ENCODE measurements at regions not wholly inside any gene's neighbourhood (a gene's known extent, or its start where the extent isn't known, plus 50 kb on each side); places are given as distances from the start of the nearest gene placed in this dataset.

DNA sequence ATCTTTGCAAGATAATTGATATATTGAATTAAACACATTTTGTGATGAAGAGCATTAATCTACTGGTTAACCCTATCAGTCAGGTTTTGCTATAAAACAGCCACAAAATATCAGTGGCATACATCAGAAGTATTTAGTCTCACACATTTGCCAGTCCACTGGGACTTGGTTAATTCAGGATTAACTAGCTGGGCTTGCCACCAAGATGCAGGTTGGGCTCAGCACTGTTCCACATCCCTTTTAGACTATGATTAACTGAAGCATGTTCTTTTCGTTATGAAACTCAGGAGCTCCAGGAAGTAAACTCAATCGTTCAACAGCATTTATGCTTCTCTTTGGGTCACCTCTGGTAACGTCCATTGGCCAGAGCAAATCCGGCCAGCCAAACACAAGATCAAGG, 538.1 kb upstream of the HS3ST1 start:
- TF ChIP-seq, protein P1, sequence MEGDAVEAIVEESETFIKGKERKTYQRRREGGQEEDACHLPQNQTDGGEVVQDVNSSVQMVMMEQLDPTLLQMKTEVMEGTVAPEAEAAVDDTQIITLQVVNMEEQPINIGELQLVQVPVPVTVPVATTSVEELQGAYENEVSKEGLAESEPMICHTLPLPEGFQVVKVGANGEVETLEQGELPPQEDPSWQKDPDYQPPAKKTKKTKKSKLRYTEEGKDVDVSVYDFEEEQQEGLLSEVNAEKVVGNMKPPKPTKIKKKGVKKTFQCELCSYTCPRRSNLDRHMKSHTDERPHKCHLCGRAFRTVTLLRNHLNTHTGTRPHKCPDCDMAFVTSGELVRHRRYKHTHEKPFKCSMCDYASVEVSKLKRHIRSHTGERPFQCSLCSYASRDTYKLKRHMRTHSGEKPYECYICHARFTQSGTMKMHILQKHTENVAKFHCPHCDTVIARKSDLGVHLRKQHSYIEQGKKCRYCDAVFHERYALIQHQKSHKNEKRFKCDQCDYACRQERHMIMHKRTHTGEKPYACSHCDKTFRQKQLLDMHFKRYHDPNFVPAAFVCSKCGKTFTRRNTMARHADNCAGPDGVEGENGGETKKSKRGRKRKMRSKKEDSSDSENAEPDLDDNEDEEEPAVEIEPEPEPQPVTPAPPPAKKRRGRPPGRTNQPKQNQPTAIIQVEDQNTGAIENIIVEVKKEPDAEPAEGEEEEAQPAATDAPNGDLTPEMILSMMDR (IDR thresholded peaks at IDR 0.05): no peak
- TF ChIP-seq POLR2AphosphoS5 (IDR thresholded peaks at IDR 0.05): no peak
- no peak for TF ChIP-seq POLR2A (IDR thresholded peaks at IDR 0.05)
